Stimulated activated CD4-positive, alpha-beta T cell treated with anti-CD3 and anti-CD28 coated beads, Interleukin-12 subunit alpha, Interleukin-12 subunit beta, amount 100 ng/mL, for 4 hours (primary cell): ENCODE measurements at regions not wholly inside any gene's neighbourhood (a gene's known extent, or its start where the extent isn't known, plus 50 kb on each side); places are given as distances from the start of the nearest gene placed in this dataset.

Experiments
- DNase-seq: peaks from one replicate; pipeline ENCODE4 v3.0.0-alpha.2; 2020

- no peak for DNase-seq
These were observed 152.5 kb downstream of the DMRT2 start for GRCh38 chr9:1202512-1203280.

- no peak for DNase-seq
These were observed 157.5 kb downstream of the DMRT2 start for GRCh38 chr9:1207686-1208085.

GRCh38 chr9:1208157-1208556 lies 158.0 kb downstream of the DMRT2 start:
- no peak for DNase-seq

- DNase-seq, result no peak
These were observed 160.8 kb downstream of the DMRT2 start for GRCh38 chr9:1210954-1211353.

- no peak for DNase-seq
These were observed 166.4 kb downstream of the DMRT2 start for GRCh38 chr9:1216532-1216931.

- no peak for DNase-seq
These were observed 166.9 kb downstream of the DMRT2 start for GRCh38 chr9:1217076-1217475.

- no peak for DNase-seq
These were observed 169.1 kb downstream of the DMRT2 start for GRCh38 chr9:1219284-1219683.

GRCh38 chr9:1221298-1221697 lies 171.1 kb downstream of the DMRT2 start:
- DNase-seq, result no peak

- no peak for DNase-seq
These were observed 172.4 kb downstream of the DMRT2 start for GRCh38 chr9:1222511-1222910.

GRCh38 chr9:1231998-1232919 lies 182.1 kb downstream of the DMRT2 start:
- no peak for DNase-seq

GRCh38 chr9:1233568-1233967 lies 183.4 kb downstream of the DMRT2 start:
- no peak for DNase-seq

- no peak for DNase-seq
These were observed 185.5 kb downstream of the DMRT2 start for GRCh38 chr9:1235650-1236049.

- DNase-seq, result no peak
These were observed 185.9 kb downstream of the DMRT2 start for GRCh38 chr9:1236061-1236460.

- no peak for DNase-seq
These were observed 188.2 kb downstream of the DMRT2 start for GRCh38 chr9:1238407-1238806.

- DNase-seq, result no peak
These were observed 198.6 kb downstream of the DMRT2 start for GRCh38 chr9:1248743-1249142.

- no peak for DNase-seq
These were observed 203.2 kb downstream of the DMRT2 start for GRCh38 chr9:1253064-1253979.

- no peak for DNase-seq
These were observed 203.9 kb downstream of the DMRT2 start for GRCh38 chr9:1254071-1254470.

- DNase-seq, result no peak
These were observed 206.0 kb downstream of the DMRT2 start for GRCh38 chr9:1256178-1256577.

- DNase-seq, result no peak
These were observed 211.1 kb downstream of the DMRT2 start for GRCh38 chr9:1261266-1261665.

GRCh38 chr9:1261879-1262766 lies 212.0 kb downstream of the DMRT2 start:
- DNase-seq, result no peak

GRCh38 chr9:1267141-1267570 lies 217.0 kb downstream of the DMRT2 start:
- DNase-seq, result no peak

GRCh38 chr9:1267581-1267980 lies 217.4 kb downstream of the DMRT2 start:
- DNase-seq, result no peak
